Lower lobe of right lung (tissue), 2 donors: ENCODE measurements at regions not wholly inside any gene's neighbourhood (a gene's known extent, or its start where the extent isn't known, plus 50 kb on each side); places are given as distances from the start of the nearest gene placed in this dataset.

Source experiments
- ATAC-seq, 2 donors: fragments of 200-7000 bp; cut with Tn5 transposase; one replicate each; pipeline ENCODE4 v1.9.1; 2020 to 2022; ENCODE audit warnings: mild to moderate bottlenecking in 2 of 2, moderate library complexity in 2 of 2
- DNase-seq: peaks from one replicate; pipeline ENCODE4 v3.0.0-alpha.2; 2020
- H3K27ac ChIP-seq: fragments of 200-600 bp; one replicate; pipeline ENCODE4 v1.8.0; 2022
- H3K27me3 ChIP-seq: fragments of 200-600 bp; one replicate; pipeline ENCODE4 v1.8.0; 2022; ENCODE audit warnings: low read depth
- H3K36me3 ChIP-seq: fragments of 200-600 bp; one replicate; pipeline ENCODE4 v1.8.0; 2022; ENCODE audit warnings: mild to moderate bottlenecking
- H3K4me1 ChIP-seq: fragments of 200-600 bp; one replicate; pipeline ENCODE4 v1.8.0; 2022
- H3K4me3 ChIP-seq: fragments of 200-600 bp; one replicate; pipeline ENCODE4 v1.8.0; 2022; ENCODE audit warnings: mild to moderate bottlenecking
- H3K9me3 ChIP-seq: fragments of 200-600 bp; one replicate; pipeline ENCODE4 v1.8.0; 2022
- intact Hi-C: fragments of 100-400 bp; cut with DNase I; formaldehyde crosslinking; loops from one replicate; pipeline ENCODE4 v1.11.0; 2022
- TF ChIP-seq, protein P1 (sequence below): fragments of 200-600 bp; IDR thresholded peaks from one replicate; pipeline ENCODE4 v1.8.0; 2022; ENCODE audit warnings: antibody characterized with exemption, mild to moderate bottlenecking
- donor health status: DM: no; HTN: yes; CAD: no; lungs with severe emphysema.

DNA sequence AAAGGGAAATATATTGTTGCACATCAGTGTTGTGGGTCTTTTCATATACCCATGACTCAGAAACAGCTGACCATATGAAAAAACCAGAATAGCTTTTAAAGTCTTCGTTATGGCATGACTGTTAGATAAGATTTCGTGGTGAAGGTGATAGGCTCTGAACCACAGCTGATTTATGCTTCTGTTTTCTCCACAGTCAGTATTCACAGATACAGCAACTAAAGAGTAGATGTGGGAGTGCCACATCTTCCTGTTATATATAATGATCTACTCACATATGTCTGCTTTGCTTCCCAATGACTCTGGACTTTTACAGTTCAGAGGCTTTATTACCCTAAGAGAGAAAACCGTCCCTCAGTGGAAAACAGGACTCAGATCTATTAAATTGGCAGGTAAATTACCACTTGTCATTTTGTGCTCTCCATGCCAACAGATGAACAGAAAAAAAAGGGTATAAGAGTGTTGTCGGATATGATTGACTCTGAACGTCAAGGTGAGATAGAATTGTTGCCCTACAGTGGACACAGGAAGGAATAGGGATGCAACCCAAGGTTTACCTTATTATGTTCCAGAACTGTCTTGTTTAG is 1037.1 kb downstream of the GALC start:
- Histone ChIP-seq H3K36me3 (no peaks in the 10 kb centered on the region), H3K4me3 (no peak overlapping the region), H3K9me3 (no peaks in the 10 kb centered on the region), H3K27me3 (no peaks in the 10 kb centered on the region), H3K4me1 (no peaks in the 10 kb centered on the region), H3K27ac (no peak overlapping the region)
- intact Hi-C loops = no loop called here
- DNase-seq (no peak), ATAC-seq (no peak)
- TF ChIP-seq, protein P1, sequence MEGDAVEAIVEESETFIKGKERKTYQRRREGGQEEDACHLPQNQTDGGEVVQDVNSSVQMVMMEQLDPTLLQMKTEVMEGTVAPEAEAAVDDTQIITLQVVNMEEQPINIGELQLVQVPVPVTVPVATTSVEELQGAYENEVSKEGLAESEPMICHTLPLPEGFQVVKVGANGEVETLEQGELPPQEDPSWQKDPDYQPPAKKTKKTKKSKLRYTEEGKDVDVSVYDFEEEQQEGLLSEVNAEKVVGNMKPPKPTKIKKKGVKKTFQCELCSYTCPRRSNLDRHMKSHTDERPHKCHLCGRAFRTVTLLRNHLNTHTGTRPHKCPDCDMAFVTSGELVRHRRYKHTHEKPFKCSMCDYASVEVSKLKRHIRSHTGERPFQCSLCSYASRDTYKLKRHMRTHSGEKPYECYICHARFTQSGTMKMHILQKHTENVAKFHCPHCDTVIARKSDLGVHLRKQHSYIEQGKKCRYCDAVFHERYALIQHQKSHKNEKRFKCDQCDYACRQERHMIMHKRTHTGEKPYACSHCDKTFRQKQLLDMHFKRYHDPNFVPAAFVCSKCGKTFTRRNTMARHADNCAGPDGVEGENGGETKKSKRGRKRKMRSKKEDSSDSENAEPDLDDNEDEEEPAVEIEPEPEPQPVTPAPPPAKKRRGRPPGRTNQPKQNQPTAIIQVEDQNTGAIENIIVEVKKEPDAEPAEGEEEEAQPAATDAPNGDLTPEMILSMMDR = no peak

DNA sequence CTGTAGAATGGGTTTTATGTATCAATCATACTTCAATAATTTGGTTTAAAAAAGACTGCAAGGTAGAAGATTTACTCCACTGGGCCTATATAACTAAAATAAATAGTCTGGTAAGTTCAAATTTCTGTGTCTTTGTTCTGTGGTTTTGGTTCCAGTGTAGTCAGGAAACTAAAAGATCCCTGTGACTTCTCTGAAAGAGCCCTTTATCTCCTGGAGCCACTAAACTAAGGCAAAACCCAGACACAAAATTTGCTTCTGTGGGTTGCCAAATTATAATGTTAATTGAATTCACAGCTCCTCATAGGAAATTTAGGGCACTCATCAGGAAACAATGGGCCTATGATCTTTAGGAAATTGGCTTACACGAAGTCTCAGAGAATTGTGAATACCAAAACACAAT is 1038.4 kb downstream of the GALC start:
- H3K4me1 ChIP-seq = no peaks in the 10 kb centered on the region
- no peak overlapping the region for H3K4me3 ChIP-seq
- no peaks in the 10 kb centered on the region for H3K9me3 ChIP-seq
- H3K27me3 ChIP-seq = no peaks in the 10 kb centered on the region
- no peaks in the 10 kb centered on the region for H3K36me3 ChIP-seq
- intact Hi-C loops = no loop called here
- TF ChIP-seq, protein P1 = no peak
- ATAC-seq (no peak), DNase-seq (no peak)
- H3K27ac ChIP-seq = no peak overlapping the region

DNA sequence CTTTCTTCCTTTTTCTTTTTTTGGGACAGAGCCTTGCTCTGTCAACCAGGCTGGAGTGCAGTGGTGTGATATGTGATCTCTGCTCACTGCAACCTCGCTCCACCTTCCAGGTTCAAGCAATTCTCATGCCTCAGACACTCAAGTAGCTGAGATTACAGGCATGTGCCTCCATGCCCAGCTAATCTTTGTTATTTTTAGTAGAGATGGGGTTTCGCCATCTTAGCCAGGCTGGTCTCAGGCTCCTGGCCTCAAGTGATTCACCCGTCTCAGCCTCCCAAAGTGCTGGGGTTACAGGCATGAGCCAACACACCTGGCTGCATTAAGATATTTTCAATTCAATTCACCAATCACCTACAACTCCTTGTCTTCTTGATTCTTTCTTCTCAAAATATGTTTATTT is 1046.5 kb downstream of the GALC start:
- H3K27ac ChIP-seq = no peak overlapping the region
- intact Hi-C loops = no loop called here
- DNase-seq (no peak), ATAC-seq (no peak)
- H3K4me1 ChIP-seq = no peaks in the 10 kb centered on the region
- no peaks in the 10 kb centered on the region for H3K36me3 ChIP-seq
- H3K9me3 ChIP-seq = no peaks in the 10 kb centered on the region
- TF ChIP-seq, protein P1 = no peak
- no peaks in the 10 kb centered on the region for H3K27me3 ChIP-seq
- no peak overlapping the region for H3K4me3 ChIP-seq

DNA sequence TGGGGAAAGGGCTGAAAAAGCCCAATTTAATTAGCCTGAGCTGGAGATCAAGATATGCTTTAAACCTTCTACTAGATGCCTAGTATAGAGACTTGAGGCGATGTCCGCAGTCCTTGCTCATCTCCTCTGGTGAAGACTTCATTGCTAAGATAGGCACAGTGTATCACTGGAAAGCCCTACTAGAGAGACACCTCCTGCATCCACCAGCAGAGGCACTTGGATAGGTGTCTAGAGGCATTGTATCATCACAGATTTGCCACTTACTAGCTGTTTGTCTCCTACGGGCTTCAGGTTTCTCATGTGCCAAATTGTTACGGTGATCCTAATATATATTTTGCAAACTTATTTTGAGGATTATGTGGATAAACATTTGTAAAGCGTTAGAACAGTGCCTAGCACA is 1048.5 kb downstream of the GALC start:
- H3K4me1 ChIP-seq = no peaks in the 10 kb centered on the region
- TF ChIP-seq, protein P1 = no peak
- H3K36me3 ChIP-seq = no peaks in the 10 kb centered on the region
- intact Hi-C loops = no loop called here
- H3K9me3 ChIP-seq = no peaks in the 10 kb centered on the region
- no peak overlapping the region for H3K27ac ChIP-seq
- no peaks in the 10 kb centered on the region for H3K27me3 ChIP-seq
- H3K4me3 ChIP-seq = no peak overlapping the region
- ATAC-seq (no peak), DNase-seq (no peak)

DNA sequence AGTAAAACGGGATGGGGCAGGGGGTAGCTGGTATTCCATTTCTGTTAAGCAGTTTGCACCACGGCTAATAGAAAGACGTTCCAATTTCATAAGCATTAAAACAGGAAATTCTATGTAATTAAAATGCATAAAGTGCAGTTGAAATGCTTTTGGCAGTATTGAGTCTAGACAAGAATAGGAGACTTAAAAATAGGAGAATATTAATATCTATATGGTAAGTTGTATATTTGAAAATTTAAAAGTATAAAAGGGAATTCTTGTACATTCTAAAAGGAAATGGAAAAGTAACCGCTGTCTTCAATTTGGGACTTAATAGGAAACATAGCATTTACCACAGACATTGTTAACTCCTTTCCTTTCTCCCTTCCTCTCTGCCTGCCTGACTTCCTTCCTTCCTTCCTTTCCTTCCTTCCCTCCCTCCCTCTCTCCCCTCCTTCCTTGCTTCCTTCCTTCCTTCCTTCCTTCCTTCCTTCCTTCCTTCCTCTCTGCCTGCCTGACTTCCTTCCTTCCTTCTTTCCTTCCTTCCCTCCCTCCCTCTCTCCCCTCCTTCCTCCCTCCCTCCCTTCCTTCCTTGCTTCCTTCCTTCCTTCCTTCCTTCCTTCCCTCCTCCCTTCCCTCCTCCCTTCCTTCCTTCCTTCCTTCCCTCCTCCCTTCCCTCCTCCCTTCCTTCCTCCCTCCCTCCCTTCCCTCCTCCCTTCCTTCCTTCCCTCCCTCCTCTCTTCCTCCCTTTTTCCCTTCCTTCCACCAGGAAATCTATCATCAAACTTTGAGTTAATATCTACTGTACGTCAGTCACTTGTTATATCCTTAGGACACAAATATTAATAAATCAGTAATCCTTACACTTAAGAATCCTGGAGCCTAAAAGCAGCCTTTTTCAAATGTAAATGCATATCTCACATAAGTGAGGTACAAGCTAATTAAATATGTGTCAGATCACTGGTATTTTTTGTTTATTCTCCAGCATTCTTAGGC is 1049.3 kb downstream of the GALC start:
- H3K4me3 ChIP-seq = no peak overlapping the region
- no peak overlapping the region for H3K27ac ChIP-seq
- TF ChIP-seq, protein P1 = no peak
- DNase-seq (no peak), ATAC-seq (no peak)
- H3K9me3 ChIP-seq = no peaks in the 10 kb centered on the region
- H3K27me3 ChIP-seq = no peaks in the 10 kb centered on the region
- H3K4me1 ChIP-seq = no peaks in the 10 kb centered on the region
- intact Hi-C loops = no loop called here
- no peaks in the 10 kb centered on the region for H3K36me3 ChIP-seq
